Parathyroid adenoma (tissue), 2 donors: ENCODE measurements at regions not wholly inside any gene's neighbourhood (a gene's known extent, or its start where the extent isn't known, plus 50 kb on each side); places are given as distances from the start of the nearest gene placed in this dataset.

Experiments
- H2AFZ ChIP-seq: fragments of 300-600 bp; sonication (generic); one replicate; pipeline ENCODE4 v1.7.0; 2017; ENCODE audit warnings: antibody characterized with exemption, mild to moderate bottlenecking
- H3K27ac ChIP-seq: fragments of 300-600 bp; sonication (generic); one replicate; pipeline ENCODE4 v1.7.0; 2017
- H3K27me3 ChIP-seq: fragments of 300-600 bp; sonication (generic); one replicate; pipeline ENCODE4 v1.7.0; 2017; ENCODE audit warnings: low read length; ENCODE audit not compliant: control insufficient read depth, insufficient read depth
- H3K36me3 ChIP-seq: fragments of 300-600 bp; sonication (generic); one replicate; pipeline ENCODE4 v1.7.0; 2017; ENCODE audit warnings: low read length; ENCODE audit not compliant: control insufficient read depth, insufficient read depth
- H3K4me1 ChIP-seq: fragments of 300-600 bp; sonication (generic); one replicate; pipeline ENCODE4 v1.7.0; 2017; ENCODE audit warnings: control low read depth
- H3K4me2 ChIP-seq: fragments of 300-600 bp; sonication (generic); one replicate; pipeline ENCODE4 v1.7.0; 2017; ENCODE audit warnings: low read length
- H3K4me3 ChIP-seq: fragments of 300-600 bp; sonication (generic); one replicate; pipeline ENCODE4 v1.7.0; 2017; ENCODE audit warnings: low read depth, low read length
- H3K79me2 ChIP-seq: fragments of 300-600 bp; sonication (generic); one replicate; pipeline ENCODE4 v1.7.0; 2017; ENCODE audit warnings: control low read depth
- H3K9ac ChIP-seq: fragments of 300-600 bp; sonication (generic); one replicate; pipeline ENCODE4 v1.7.0; 2017; ENCODE audit warnings: mild to moderate bottlenecking
- H3K9me3 ChIP-seq: fragments of 300-600 bp; sonication (generic); one replicate; pipeline ENCODE4 v1.7.0; 2017; ENCODE audit warnings: low read length; ENCODE audit not compliant: control insufficient read depth
- CTCF ChIP-seq: fragments of 300-600 bp; sonication (generic); IDR thresholded peaks from one replicate; pipeline ENCODE4 v1.7.0; 2017; ENCODE audit warnings: antibody characterized with exemption, mild to moderate bottlenecking
- donor health status: primary hyperparathyroidism.

- no peak overlapping the region for H3K4me2 ChIP-seq
- H2AFZ ChIP-seq = no peak overlapping the region
- no peaks in the 10 kb centered on the region for H3K36me3 ChIP-seq
- H3K9me3 ChIP-seq = no peaks in the 10 kb centered on the region
- no peak overlapping the region for H3K27ac ChIP-seq
- no peaks in the 10 kb centered on the region for H3K79me2 ChIP-seq
- no peak for TF ChIP-seq CTCF
- no peaks in the 10 kb centered on the region for H3K4me1 ChIP-seq
- H3K4me3 ChIP-seq = no peak overlapping the region
- H3K9ac ChIP-seq = no peak overlapping the region
- H3K27me3 ChIP-seq = no peaks in the 10 kb centered on the region
Measured at GRCh38 chr5:163609910-163610309, 104.5 kb downstream of the MAT2B start.

- Histone ChIP-seq H2AFZ (no peak overlapping the region), H3K79me2 (no peaks in the 10 kb centered on the region), H3K4me1 (no peaks in the 10 kb centered on the region), H3K9ac (no peak overlapping the region), H3K4me3 (no peak overlapping the region), H3K27me3 (no peaks in the 10 kb centered on the region), H3K36me3 (no peaks in the 10 kb centered on the region), H3K4me2 (no peak overlapping the region), H3K9me3 (no peaks in the 10 kb centered on the region), H3K27ac (no peak overlapping the region)
- TF ChIP-seq CTCF = no peak
Measured at GRCh38 chr5:163612358-163613149, 107.1 kb downstream of the MAT2B start.

DNA sequence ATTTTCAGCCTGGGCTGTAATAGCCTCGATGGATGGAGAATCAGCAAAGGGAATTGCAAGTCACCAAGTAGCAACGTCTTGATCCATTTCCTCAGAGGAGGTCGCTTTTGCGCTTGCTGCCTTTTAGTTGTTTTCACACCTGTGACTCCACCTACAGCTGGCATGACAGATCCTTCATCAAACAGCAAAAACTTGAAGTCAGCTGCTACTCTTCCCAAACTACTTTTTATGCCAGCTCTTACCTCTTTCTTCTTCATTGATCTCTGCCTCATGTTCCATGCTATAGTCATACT, 107.7 kb downstream of the MAT2B start:
- Histone ChIP-seq H3K4me3 (no peak overlapping the region), H2AFZ (no peak overlapping the region), H3K27ac (no peak overlapping the region), H3K9me3 (no peaks in the 10 kb centered on the region), H3K9ac (no peak overlapping the region), H3K36me3 (no peaks in the 10 kb centered on the region), H3K79me2 (no peaks in the 10 kb centered on the region), H3K4me2 (no peak overlapping the region), H3K27me3 (no peaks in the 10 kb centered on the region), H3K4me1 (no peaks in the 10 kb centered on the region)
- no peak for TF ChIP-seq CTCF

DNA sequence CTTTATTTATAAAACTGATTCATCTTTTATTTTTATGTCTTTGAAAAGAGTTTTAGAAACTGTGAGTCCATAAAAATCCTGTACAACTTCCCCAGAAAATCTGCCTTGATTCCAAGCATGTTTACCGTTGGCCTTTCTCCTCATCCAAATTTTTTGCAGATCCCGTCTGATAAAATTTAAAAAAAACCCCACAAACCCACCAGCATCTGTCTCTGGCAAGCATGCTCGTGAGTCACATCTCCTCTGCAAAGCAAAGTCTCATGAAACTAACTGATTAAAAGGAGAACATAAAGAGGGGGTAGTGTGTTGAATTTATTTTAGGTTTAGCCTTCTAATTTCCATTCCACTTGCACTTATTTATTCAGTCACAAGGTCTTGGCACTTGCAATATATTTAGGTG, 109.4 kb downstream of the MAT2B start:
- Histone ChIP-seq H3K4me1 (no peaks in the 10 kb centered on the region), H3K9ac (no peak overlapping the region), H2AFZ (no peak overlapping the region), H3K36me3 (no peaks in the 10 kb centered on the region), H3K27me3 (no peaks in the 10 kb centered on the region), H3K9me3 (no peaks in the 10 kb centered on the region), H3K4me2 (no peak overlapping the region), H3K27ac (no peak overlapping the region), H3K79me2 (no peaks in the 10 kb centered on the region), H3K4me3 (no peak overlapping the region)
- TF ChIP-seq CTCF = no peak

DNA sequence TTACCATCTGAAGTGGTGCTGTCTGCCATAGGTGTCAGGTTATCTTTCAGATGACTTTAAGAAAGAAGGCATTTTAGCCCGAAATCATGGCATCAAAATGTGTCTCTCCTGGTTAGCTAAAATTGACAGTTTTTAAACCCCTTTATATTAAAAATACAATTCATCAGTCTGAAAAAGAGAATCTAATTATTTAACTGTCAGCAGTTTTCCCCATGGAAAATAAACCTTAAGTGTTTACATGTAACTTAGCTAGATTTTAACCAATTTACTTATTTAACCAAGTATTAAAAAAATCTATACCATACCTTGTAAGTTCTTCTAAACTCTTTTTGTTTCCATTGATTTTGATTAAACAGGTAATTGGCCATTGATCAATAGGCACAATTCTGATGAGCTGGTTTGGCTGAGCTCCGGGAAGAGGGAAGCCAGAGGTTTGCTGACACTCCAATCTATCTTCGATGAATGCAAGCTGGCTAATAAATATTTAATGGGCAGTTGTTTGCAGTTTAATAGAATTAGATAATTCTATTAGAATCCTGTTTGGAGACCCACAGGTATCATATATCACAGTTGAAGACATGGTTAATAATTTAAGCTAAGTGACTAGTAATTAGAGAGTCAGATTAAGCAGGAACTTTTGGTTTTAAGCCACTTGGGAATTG, 114.0 kb downstream of the MAT2B start:
- Histone ChIP-seq H3K79me2 (no peaks in the 10 kb centered on the region), H3K9ac (no peak overlapping the region), H3K27ac (no peak overlapping the region), H3K9me3 (no peaks in the 10 kb centered on the region), H3K36me3 (no peaks in the 10 kb centered on the region), H3K27me3 (no peaks in the 10 kb centered on the region), H2AFZ (no peak overlapping the region), H3K4me2 (no peak overlapping the region), H3K4me1 (no peaks in the 10 kb centered on the region), H3K4me3 (no peak overlapping the region)
- no peak for TF ChIP-seq CTCF
